ENCODE measurements at regions not wholly inside any gene's neighbourhood (a gene's known extent, or its start where the extent isn't known, plus 50 kb on each side); places are given as distances from the start of the nearest gene placed in this dataset.

- ChIA-PET POLR2A (no interaction called here), CTCF (no interaction called here)
- H3K36me3 ChIP-seq (ENCODE audit: control insufficient read depth in 2 of 2, insufficient read depth in 1 of 2, low read length in 2 of 2): no peaks in the 10 kb centered on the region
- no peak overlapping the region for H3K4me3 ChIP-seq (ENCODE audit: low read depth, low read length)
- no peaks in the 10 kb centered on the region for H3K4me1 ChIP-seq (ENCODE audit: control insufficient read depth, insufficient read depth, low read length)
- H3K27ac ChIP-seq (ENCODE audit: extremely low read depth, low read depth, low read length): peak overlapping the region; percentile 51; the same call in 1 of the 2 replicates
- no peaks in the 10 kb centered on the region for H3K9me3 ChIP-seq (ENCODE audit: control insufficient read depth, insufficient read depth, low read depth, low read length)
- TF ChIP-seq GFI1B (tag by site-specific recombination; IDR thresholded peaks at IDR 0.05) (no peak), ZFP69B (tag by site-specific recombination; IDR thresholded peaks at IDR 0.05) (no peak), ZNF610 (tag by site-specific recombination; IDR thresholded peaks at IDR 0.05; ENCODE audit: borderline replicate concordance) (no peak), ZNF792 (tag by site-specific recombination; IDR thresholded peaks at IDR 0.05) (no peak), ZNF776 (tag by site-specific recombination; IDR thresholded peaks at IDR 0.05; ENCODE audit: borderline replicate concordance) (no peak), ZBTB48 (tag by site-specific recombination; IDR thresholded peaks at IDR 0.05) (0 out of 2 replicates have a peak, but pooled peaks have one; percentile 12), ZNF169 (tag by site-specific recombination; IDR thresholded peaks at IDR 0.05) (no peak), WT1 (tag by site-specific recombination; IDR thresholded peaks at IDR 0.05) (peak; percentile 58), ZSCAN23 (tag by site-specific recombination; IDR thresholded peaks at IDR 0.05) (no peak), ZNF549 (tag by site-specific recombination; IDR thresholded peaks at IDR 0.05) (no peak), ZNF155 (tag by site-specific recombination; IDR thresholded peaks at IDR 0.05) (no peak), ZNF488 (tag by site-specific recombination; IDR thresholded peaks at IDR 0.05) (no peak), ZNF148 (tag by site-specific recombination; IDR thresholded peaks at IDR 0.05; ENCODE audit: borderline replicate concordance) (no peak), ATF2 (tag by site-specific recombination; IDR thresholded peaks at IDR 0.05; ENCODE audit: low read depth) (no peak), ZNF521 (tag by site-specific recombination; IDR thresholded peaks at IDR 0.05) (no peak), TRIM28 (IDR thresholded peaks at IDR 0.05; ENCODE audit: borderline replicate concordance, low read length) (0 out of 2 replicates have a peak, but pooled peaks have one; percentile 58), ZNF354C (tag by site-specific recombination; IDR thresholded peaks at IDR 0.05; ENCODE audit: borderline replicate concordance, low read depth) (no peak)
- TF ChIP-seq, protein P1, sequence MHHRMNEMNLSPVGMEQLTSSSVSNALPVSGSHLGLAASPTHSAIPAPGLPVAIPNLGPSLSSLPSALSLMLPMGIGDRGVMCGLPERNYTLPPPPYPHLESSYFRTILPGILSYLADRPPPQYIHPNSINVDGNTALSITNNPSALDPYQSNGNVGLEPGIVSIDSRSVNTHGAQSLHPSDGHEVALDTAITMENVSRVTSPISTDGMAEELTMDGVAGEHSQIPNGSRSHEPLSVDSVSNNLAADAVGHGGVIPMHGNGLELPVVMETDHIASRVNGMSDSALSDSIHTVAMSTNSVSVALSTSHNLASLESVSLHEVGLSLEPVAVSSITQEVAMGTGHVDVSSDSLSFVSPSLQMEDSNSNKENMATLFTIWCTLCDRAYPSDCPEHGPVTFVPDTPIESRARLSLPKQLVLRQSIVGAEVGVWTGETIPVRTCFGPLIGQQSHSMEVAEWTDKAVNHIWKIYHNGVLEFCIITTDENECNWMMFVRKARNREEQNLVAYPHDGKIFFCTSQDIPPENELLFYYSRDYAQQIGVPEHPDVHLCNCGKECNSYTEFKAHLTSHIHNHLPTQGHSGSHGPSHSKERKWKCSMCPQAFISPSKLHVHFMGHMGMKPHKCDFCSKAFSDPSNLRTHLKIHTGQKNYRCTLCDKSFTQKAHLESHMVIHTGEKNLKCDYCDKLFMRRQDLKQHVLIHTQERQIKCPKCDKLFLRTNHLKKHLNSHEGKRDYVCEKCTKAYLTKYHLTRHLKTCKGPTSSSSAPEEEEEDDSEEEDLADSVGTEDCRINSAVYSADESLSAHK (tag by site-specific recombination; IDR thresholded peaks at IDR 0.05): peak; percentile 47; the same call in 1 of the 2 replicates
- TF ChIP-seq, protein P2, sequence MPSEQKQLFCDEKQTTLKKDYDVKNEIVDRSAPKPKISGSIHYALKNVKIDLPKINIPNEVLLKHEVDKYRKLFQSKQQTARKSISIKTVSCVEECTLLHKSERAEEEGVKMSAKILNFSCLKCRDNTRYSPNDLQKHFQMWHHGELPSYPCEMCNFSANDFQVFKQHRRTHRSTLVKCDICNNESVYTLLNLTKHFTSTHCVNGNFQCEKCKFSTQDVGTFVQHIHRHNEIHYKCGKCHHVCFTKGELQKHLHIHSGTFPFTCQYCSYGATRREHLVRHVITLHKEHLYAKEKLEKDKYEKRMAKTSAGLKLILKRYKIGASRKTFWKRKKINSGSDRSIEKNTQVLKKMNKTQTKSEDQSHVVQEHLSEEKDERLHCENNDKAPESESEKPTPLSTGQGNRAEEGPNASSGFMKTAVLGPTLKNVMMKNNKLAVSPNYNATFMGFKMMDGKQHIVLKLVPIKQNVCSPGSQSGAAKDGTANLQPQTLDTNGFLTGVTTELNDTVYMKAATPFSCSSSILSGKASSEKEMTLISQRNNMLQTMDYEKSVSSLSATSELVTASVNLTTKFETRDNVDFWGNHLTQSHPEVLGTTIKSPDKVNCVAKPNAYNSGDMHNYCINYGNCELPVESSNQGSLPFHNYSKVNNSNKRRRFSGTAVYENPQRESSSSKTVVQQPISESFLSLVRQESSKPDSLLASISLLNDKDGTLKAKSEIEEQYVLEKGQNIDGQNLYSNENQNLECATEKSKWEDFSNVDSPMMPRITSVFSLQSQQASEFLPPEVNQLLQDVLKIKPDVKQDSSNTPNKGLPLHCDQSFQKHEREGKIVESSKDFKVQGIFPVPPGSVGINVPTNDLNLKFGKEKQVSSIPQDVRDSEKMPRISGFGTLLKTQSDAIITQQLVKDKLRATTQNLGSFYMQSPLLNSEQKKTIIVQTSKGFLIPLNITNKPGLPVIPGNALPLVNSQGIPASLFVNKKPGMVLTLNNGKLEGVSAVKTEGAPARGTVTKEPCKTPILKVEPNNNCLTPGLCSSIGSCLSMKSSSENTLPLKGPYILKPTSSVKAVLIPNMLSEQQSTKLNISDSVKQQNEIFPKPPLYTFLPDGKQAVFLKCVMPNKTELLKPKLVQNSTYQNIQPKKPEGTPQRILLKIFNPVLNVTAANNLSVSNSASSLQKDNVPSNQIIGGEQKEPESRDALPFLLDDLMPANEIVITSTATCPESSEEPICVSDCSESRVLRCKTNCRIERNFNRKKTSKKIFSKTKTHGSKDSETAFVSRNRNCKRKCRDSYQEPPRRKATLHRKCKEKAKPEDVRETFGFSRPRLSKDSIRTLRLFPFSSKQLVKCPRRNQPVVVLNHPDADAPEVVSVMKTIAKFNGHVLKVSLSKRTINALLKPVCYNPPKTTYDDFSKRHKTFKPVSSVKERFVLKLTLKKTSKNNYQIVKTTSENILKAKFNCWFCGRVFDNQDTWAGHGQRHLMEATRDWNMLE (tag by site-specific recombination; conservative IDR thresholded peaks at IDR 0.05; ENCODE audit: low read depth): no peak
Measured at GRCh38 chr15:36334059-36334458, 245.4 kb upstream of the CDIN1 start.

All from HEK293 (cell line).